ENCODE measurements at regions not wholly inside any gene's neighbourhood (a gene's known extent, or its start where the extent isn't known, plus 50 kb on each side); places are given as distances from the start of the nearest gene placed in this dataset.

GRCh38 chr5:125323613-125324012, 577.2 kb upstream of the ZNF608 start:
- H3K4me3 ChIP-seq (ENCODE audit: low read length) = no peak overlapping the region
- TF ChIP-seq CTCF (conservative IDR thresholded peaks at IDR 0.05; ENCODE audit: low read length) = no peak
- no peak for DNase-seq (ENCODE audit: low read depth)

GRCh38 chr5:125325488-125326149, 579.2 kb upstream of the ZNF608 start:
- TF ChIP-seq CTCF (conservative IDR thresholded peaks at IDR 0.05; ENCODE audit: low read length) = no peak
- no peak for DNase-seq (ENCODE audit: low read depth)
- no peak overlapping the region for H3K4me3 ChIP-seq (ENCODE audit: low read length)

- H3K4me3 ChIP-seq (ENCODE audit: low read length) = no peak overlapping the region
- peak; percentile 34 for DNase-seq (ENCODE audit: low read depth)
- TF ChIP-seq CTCF (conservative IDR thresholded peaks at IDR 0.05; ENCODE audit: low read length) = no peak
These were observed 579.7 kb upstream of the ZNF608 start for GRCh38 chr5:125326150-125326510.

GRCh38 chr5:125327676-125328075, 581.2 kb upstream of the ZNF608 start:
- no peak for TF ChIP-seq CTCF (conservative IDR thresholded peaks at IDR 0.05; ENCODE audit: low read length)
- no peak for DNase-seq (ENCODE audit: low read depth)
- H3K4me3 ChIP-seq (ENCODE audit: low read length) = no peak overlapping the region

GRCh38 chr5:125331987-125332598, 585.7 kb upstream of the ZNF608 start:
- no peak for DNase-seq (ENCODE audit: low read depth)
- no peak overlapping the region for H3K4me3 ChIP-seq (ENCODE audit: low read length)
- no peak for TF ChIP-seq CTCF (conservative IDR thresholded peaks at IDR 0.05; ENCODE audit: low read length)

GRCh38 chr5:125333416-125333815, 587.0 kb upstream of the ZNF608 start:
- H3K4me3 ChIP-seq (ENCODE audit: low read length) = no peak overlapping the region
- DNase-seq (ENCODE audit: low read depth) = no peak
- TF ChIP-seq CTCF (conservative IDR thresholded peaks at IDR 0.05; ENCODE audit: low read length) = no peak

GRCh38 chr5:125336401-125336800, 590.0 kb upstream of the ZNF608 start:
- DNase-seq (ENCODE audit: low read depth) = no peak
- no peak for TF ChIP-seq CTCF (conservative IDR thresholded peaks at IDR 0.05; ENCODE audit: low read length)
- no peak overlapping the region for H3K4me3 ChIP-seq (ENCODE audit: low read length)
